Neural progenitor cell (in vitro differentiated cells): ENCODE measurements at regions not wholly inside any gene's neighbourhood (a gene's known extent, or its start where the extent isn't known, plus 50 kb on each side); places are given as distances from the start of the nearest gene placed in this dataset.
A peak's percentile ranks its signal among the peaks of the same experiment; 100 is the strongest.

Experiments
- DNase-seq: peaks from one replicate; pipeline ENCODE4 v3.0.0-alpha.2; 2016; ENCODE audit warnings: low spot score
- H2AFZ ChIP-seq: fragments of 200-600 bp; sonication (generic); replicated peaks from 2 replicates; pipeline ENCODE4 v1.6.1; 2016; ENCODE audit warnings: antibody characterized with exemption
- H3F3A ChIP-seq: fragments of 200-600 bp; sonication (generic); 2 replicates; pipeline ENCODE4 v1.6.1; 2016; ENCODE audit warnings: antibody characterized with exemption, low read depth
- H3K27ac ChIP-seq: fragments of 200-600 bp; sonication (generic); 2 replicates; pipeline ENCODE4 v1.5.1; 2016; ENCODE audit warnings: mild to moderate bottlenecking
- H3K27me3 ChIP-seq: fragments of 200-600 bp; sonication (generic); 2 replicates; pipeline ENCODE4 v1.6.1; 2016; ENCODE audit warnings: mild to moderate bottlenecking, moderate library complexity
- H3K36me3 ChIP-seq: fragments of 200-600 bp; sonication (generic); 2 replicates; pipeline ENCODE4 v1.5.1; 2016
- H3K4me1 ChIP-seq: fragments of 200-600 bp; sonication (generic); 2 replicates; pipeline ENCODE4 v1.6.1; 2016; ENCODE audit warnings: mixed run types
- H3K4me2 ChIP-seq: fragments of 200-600 bp; sonication (generic); 2 replicates; pipeline ENCODE4 v1.6.1; 2016
- H3K4me3 ChIP-seq: fragments of 200-600 bp; sonication (generic); 2 replicates; pipeline ENCODE4 v1.5.1; 2016
- H3K79me2 ChIP-seq: fragments of 200-600 bp; sonication (generic); 2 replicates; pipeline ENCODE4 v1.6.1; 2016; ENCODE audit warnings: low read depth
- H3K9ac ChIP-seq: fragments of 200-600 bp; sonication (generic); 2 replicates; pipeline ENCODE4 v1.6.1; 2016
- H3K9me3 ChIP-seq: fragments of 200-600 bp; sonication (generic); 2 replicates; pipeline ENCODE4 v1.5.1; 2016; ENCODE audit warnings: low read depth
- H4K20me1 ChIP-seq: fragments of 200-600 bp; sonication (generic); 2 replicates; pipeline ENCODE4 v1.6.1; 2016; ENCODE audit warnings: low read depth
- H3K27ac Mint-ChIP-seq: 3 replicates; pipeline ENCODE4 v1.8.0; 2021; ENCODE audit warnings: mixed read lengths
- H3K27me3 Mint-ChIP-seq: 2 replicates; pipeline ENCODE4 v1.8.0; 2022; ENCODE audit warnings: low read depth, mild to moderate bottlenecking, inconsistent platforms, moderate library complexity, mixed read lengths; ENCODE audit not compliant: insufficient read depth
- H3K36me3 Mint-ChIP-seq: 3 replicates; pipeline ENCODE4 v1.8.0; 2021; ENCODE audit warnings: mixed read lengths
- H3K4me1 Mint-ChIP-seq: 3 replicates; pipeline ENCODE4 v1.8.0; 2021; ENCODE audit warnings: mixed read lengths
- H3K4me3 Mint-ChIP-seq: 3 replicates; pipeline ENCODE4 v1.8.0; 2021; ENCODE audit warnings: mild to moderate bottlenecking, moderate library complexity, mixed read lengths
- H3K9me3 Mint-ChIP-seq: 3 replicates; pipeline ENCODE4 v1.8.0; 2020; ENCODE audit warnings: mixed read lengths
- EZH2 ChIP-seq: fragments of 200-600 bp; sonication (generic); IDR thresholded peaks from 2 replicates; pipeline ENCODE4 v1.6.1; 2017; ENCODE audit warnings: antibody characterized with exemption, mild to moderate bottlenecking, moderate library complexity
- EZH2phosphoT487 ChIP-seq: fragments of 200-600 bp; sonication (generic); IDR thresholded peaks from 2 replicates; pipeline ENCODE4 v1.6.1; 2017; ENCODE audit warnings: antibody characterized with exemption
- TF ChIP-seq, protein P1 (sequence below): fragments of 200-600 bp; sonication (generic); IDR thresholded peaks from 2 replicates; pipeline ENCODE4 v1.5.1; 2017; ENCODE audit warnings: antibody characterized with exemption, mild to moderate bottlenecking

DNA sequence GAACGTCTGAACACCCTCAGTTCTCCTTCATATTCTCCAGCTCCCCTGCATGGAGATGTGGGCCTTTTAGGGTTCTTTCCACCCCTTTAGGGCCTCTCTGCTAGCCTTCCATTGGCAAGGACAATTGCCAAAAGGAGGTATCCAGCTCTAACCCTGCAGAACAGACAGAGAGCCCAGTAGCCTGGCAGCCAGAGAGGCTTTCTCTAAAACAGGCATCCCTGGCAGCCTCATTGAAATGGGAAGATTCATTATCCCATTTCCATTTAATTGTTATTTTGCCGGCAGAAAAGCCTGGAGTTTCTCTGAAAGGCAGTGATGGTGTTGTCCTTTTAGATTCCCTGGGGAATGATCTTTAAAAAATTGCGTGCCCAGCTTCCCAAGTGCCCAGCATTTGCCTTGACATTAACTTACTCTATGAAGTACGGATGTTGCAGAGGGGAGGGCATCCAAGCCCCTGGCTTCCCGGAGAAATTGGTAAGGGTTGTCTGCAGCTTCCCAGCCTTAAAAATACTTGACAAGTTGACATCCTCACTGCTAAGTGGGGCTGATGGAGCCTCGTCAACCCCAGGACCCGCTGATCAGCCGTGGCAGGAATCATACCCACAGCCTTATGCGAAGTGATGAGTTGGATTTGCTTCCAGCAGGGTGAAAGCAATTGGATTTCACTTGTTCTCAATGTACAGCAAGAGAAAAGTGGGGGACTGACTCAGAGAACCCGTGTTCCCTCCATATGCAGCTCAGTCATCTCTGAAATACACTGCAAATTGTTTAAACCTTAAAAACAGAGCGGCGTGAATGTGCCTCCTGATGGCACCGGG is 244.1 kb downstream of the CRLF2 start:
- no peaks in the 10 kb centered on the region for H3K9me3 Mint-ChIP-seq
- no peak overlapping the region for H3K4me3 ChIP-seq

DNA sequence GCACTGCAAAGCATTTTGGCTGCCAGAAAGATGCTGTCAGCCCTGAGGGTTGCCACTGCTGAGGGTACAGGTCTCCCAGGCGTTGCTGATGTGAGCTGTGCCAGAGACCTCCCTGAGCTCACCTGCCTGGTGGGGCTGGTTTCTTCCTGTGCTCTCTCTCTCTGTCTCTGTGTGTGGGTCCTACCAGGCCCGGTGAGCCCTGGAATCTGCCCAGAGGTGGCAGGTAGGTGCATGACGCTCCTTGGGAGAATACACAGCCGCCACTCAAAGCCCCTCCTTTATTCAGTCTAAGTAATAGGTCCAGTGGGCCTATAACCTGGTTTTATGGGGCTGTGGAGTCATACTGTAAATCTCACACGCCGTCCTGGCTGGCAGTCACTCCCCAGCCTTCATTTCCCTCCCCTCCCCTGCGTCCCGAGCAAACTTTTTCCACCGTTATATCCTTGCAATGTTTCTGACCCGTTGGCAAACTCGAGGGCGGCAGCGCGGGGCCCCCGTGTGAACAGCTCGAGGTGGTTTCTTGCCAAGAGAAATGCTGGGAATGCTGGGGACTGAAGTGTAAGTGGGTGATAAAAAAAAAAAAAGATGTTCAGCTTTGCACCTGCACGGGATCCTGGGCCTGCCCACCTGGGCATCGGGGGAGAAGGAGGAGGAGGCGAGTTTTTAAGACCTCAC is 245.9 kb downstream of the CRLF2 start:
- Histone ChIP-seq H3K27me3 (no peaks in the 10 kb centered on the region), H3K27ac (no peak overlapping the region), H3K4me3 (no peak overlapping the region), H3K9me3 (no peaks in the 10 kb centered on the region), H2AFZ (peak overlapping the region; percentile 10), H4K20me1 (no peaks in the 10 kb centered on the region), H3K9ac (no peak overlapping the region), H3K36me3 (no peaks in the 10 kb centered on the region), H3K79me2 (no peaks in the 10 kb centered on the region), H3F3A (no peaks in the 10 kb centered on the region), H3K4me1 (peaks cover 9% of the 10 kb centered on the region), H3K4me2 (no peak overlapping the region)
- no peaks in the 10 kb centered on the region for H3K9me3 Mint-ChIP-seq
- H3K27me3 Mint-ChIP-seq, result no peaks in the 10 kb centered on the region
- no peak for DNase-seq
- H3K4me3 Mint-ChIP-seq, result no peak overlapping the region
- H3K36me3 Mint-ChIP-seq, result no peaks in the 10 kb centered on the region
- H3K27ac Mint-ChIP-seq, result no peak overlapping the region
- TF ChIP-seq, protein P1, sequence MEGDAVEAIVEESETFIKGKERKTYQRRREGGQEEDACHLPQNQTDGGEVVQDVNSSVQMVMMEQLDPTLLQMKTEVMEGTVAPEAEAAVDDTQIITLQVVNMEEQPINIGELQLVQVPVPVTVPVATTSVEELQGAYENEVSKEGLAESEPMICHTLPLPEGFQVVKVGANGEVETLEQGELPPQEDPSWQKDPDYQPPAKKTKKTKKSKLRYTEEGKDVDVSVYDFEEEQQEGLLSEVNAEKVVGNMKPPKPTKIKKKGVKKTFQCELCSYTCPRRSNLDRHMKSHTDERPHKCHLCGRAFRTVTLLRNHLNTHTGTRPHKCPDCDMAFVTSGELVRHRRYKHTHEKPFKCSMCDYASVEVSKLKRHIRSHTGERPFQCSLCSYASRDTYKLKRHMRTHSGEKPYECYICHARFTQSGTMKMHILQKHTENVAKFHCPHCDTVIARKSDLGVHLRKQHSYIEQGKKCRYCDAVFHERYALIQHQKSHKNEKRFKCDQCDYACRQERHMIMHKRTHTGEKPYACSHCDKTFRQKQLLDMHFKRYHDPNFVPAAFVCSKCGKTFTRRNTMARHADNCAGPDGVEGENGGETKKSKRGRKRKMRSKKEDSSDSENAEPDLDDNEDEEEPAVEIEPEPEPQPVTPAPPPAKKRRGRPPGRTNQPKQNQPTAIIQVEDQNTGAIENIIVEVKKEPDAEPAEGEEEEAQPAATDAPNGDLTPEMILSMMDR, result no peak
- TF ChIP-seq EZH2 (no peak), EZH2phosphoT487 (no peak)
- peaks cover 4% of the 10 kb centered on the region for H3K4me1 Mint-ChIP-seq

More for the DNA sequence above, 244.1 kb downstream of the CRLF2 start:
- Mint-ChIP-seq H3K27me3 (no peaks in the 10 kb centered on the region), H3K4me3 (no peak overlapping the region), H3K4me1 (peaks cover 4% of the 10 kb centered on the region), H3K27ac (no peak overlapping the region), H3K36me3 (no peaks in the 10 kb centered on the region)
- H3K4me1 ChIP-seq, result peaks cover 9% of the 10 kb centered on the region
- no peak overlapping the region for H3K4me2 ChIP-seq
- no peaks in the 10 kb centered on the region for H3K79me2 ChIP-seq
- H3K9ac ChIP-seq, result no peak overlapping the region
- H3F3A ChIP-seq, result no peaks in the 10 kb centered on the region
- TF ChIP-seq EZH2, result no peak
- TF ChIP-seq, protein P1, result no peak
- no peak for TF ChIP-seq EZH2phosphoT487
- H3K27ac ChIP-seq, result no peak overlapping the region
- H3K9me3 ChIP-seq, result no peaks in the 10 kb centered on the region
- DNase-seq, result no peak
- H3K27me3 ChIP-seq, result no peaks in the 10 kb centered on the region
- no peaks in the 10 kb centered on the region for H4K20me1 ChIP-seq
- no peaks in the 10 kb centered on the region for H3K36me3 ChIP-seq
- H2AFZ ChIP-seq, result peak overlapping the region; percentile 22

DNA sequence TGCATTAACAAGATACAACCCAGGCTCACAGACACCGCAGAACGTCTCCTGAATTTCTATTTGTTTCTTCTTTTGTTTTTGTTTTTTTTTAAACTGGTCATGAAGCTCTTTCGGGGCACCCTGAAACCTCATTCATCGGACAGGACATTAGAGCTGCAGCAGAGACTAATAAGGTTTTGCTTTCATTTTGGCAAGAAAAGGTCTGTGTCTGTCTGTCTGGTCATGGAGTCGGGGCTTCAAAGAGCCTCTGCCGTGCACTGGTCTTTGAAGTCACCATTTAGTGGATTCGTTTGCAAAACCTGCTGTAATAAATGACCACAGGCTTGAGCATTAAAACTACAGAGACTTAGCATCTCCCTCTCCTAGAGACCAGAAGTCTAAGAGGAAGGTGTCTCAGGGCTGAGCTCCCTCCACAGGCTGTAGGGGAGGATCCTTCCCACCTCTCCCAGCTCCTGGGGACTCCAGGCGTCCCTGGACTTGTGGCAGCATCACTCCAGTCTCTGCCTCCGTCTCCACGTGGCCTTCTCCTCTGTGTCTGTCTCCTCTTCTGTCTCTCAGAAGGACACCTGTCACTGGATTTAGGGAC is 247.5 kb downstream of the CRLF2 start:
- no peaks in the 10 kb centered on the region for H4K20me1 ChIP-seq
- Mint-ChIP-seq H3K36me3 (no peaks in the 10 kb centered on the region), H3K4me1 (peaks cover 13% of the 10 kb centered on the region), H3K9me3 (no peaks in the 10 kb centered on the region), H3K4me3 (no peak overlapping the region), H3K27me3 (peaks cover 2% of the 10 kb centered on the region), H3K27ac (no peak overlapping the region)
- no peak overlapping the region for H3K4me3 ChIP-seq
- TF ChIP-seq EZH2phosphoT487, result no peak
- TF ChIP-seq, protein P1, result no peak
- no peak for TF ChIP-seq EZH2
- no peak overlapping the region for H3K27ac ChIP-seq
- no peak overlapping the region for H3K4me2 ChIP-seq
- H3K27me3 ChIP-seq, result no peaks in the 10 kb centered on the region
- H3F3A ChIP-seq, result peaks cover 7% of the 10 kb centered on the region
- no peak overlapping the region for H3K9ac ChIP-seq
- no peaks in the 10 kb centered on the region for H3K9me3 ChIP-seq
- no peaks in the 10 kb centered on the region for H3K36me3 ChIP-seq
- no peak for DNase-seq
- H3K79me2 ChIP-seq, result no peaks in the 10 kb centered on the region
- peak overlapping the region; percentile 85 for H2AFZ ChIP-seq
- peaks cover 25% of the 10 kb centered on the region for H3K4me1 ChIP-seq
